Endothelial cell of umbilical vein (primary cell): ENCODE measurements at regions not wholly inside any gene's neighbourhood (a gene's known extent, or its start where the extent isn't known, plus 50 kb on each side); places are given as distances from the start of the nearest gene placed in this dataset.

Experiments
- BruUV-seq: library from RNA; stranded (reverse); fragments of 400-500 nt; replicated peaks from 2 replicates; lab custom pipeline; 2021; lab: Mats Ljungman, UMichigan
- CTCF ChIA-PET: fragments of 300-600, 350-600 bp; sonication (Branson Sonifier 250); formaldehyde crosslinking; loops from one replicate; lab custom pipeline; 2021; ENCODE audit warnings: antibody characterized with exemption, inconsistent platforms; lab: Charles Lee
- POLR2A ChIA-PET: fragments of 300-600, 350-600 bp; sonication (Branson Sonifier 250); formaldehyde crosslinking; loops from one replicate; lab custom pipeline; 2021; ENCODE audit warnings: antibody characterized with exemption, inconsistent platforms; lab: Charles Lee
- DNase-seq: peaks from one replicate; pipeline ENCODE4 v3.0.0-alpha.2; 2011; ENCODE audit warnings: low read depth, low spot score
- FAIRE-seq: peaks from 2 replicates; lab custom pipeline; 2011; peaks lifted over from hg19 to GRCh38; lab: Jason Lieb, UNC
- H2AFZ ChIP-seq: 2 replicates; pipeline ENCODE4 v1.6.0; 2012; ENCODE audit warnings: low read depth, low read length, control low read depth, inconsistent platforms
- H3K27ac ChIP-seq: 2 replicates; pipeline ENCODE4 v1.5.1; 2011; ENCODE audit warnings: low read depth, mild to moderate bottlenecking, control low read depth, low read length, moderate library complexity; ENCODE audit not compliant: insufficient read depth
- H3K27me3 ChIP-seq, 2 experiments: 2 replicates each; pipeline versions ENCODE4 v1.6.0 to v1.6.1; 2011; ENCODE audit warnings: low read length in 2 of 2, mixed read lengths in 1 of 2; ENCODE audit not compliant: control insufficient read depth in 2 of 2, insufficient read depth in 2 of 2
- H3K36me3 ChIP-seq, 2 experiments: 2 replicates in 1 of 2; 3 replicates in 1 of 2; pipeline ENCODE4 v1.5.1; 2011; ENCODE audit warnings: low read length in 2 of 2, mild to moderate bottlenecking in 1 of 2, moderate library complexity in 1 of 2; ENCODE audit not compliant: control insufficient read depth in 2 of 2, insufficient read depth in 2 of 2; ENCODE audit errors: extremely low read depth in 1 of 2
- H3K4me1 ChIP-seq: 3 replicates; pipeline ENCODE4 v1.5.1; 2011; ENCODE audit warnings: mild to moderate bottlenecking, low read length; ENCODE audit not compliant: control insufficient read depth, insufficient read depth; ENCODE audit errors: extremely low read depth
- H3K4me2 ChIP-seq: 2 replicates; pipeline ENCODE4 v1.6.1; 2011; ENCODE audit warnings: low read length, control low read depth, mixed read lengths; ENCODE audit not compliant: insufficient read depth
- H3K4me3 ChIP-seq, 3 experiments: fragments of 200-600 bp in 1 of 3; sonication (generic), shearing (Covaris generic) in 1 of 3; replicated peaks in 1 of 3; 2 replicates each; pipeline ENCODE4 v1.5.1; 2011 to 2016; ENCODE audit warnings: control low read depth in 3 of 3, low read length in 3 of 3, mild to moderate bottlenecking in 2 of 3, inconsistent platforms in 1 of 3, low read depth in 1 of 3, moderate library complexity in 1 of 3; ENCODE audit not compliant: insufficient read depth in 1 of 3
- H3K79me2 ChIP-seq: 2 replicates; pipeline ENCODE4 v1.6.0; 2012; ENCODE audit warnings: low read length, inconsistent platforms; ENCODE audit not compliant: control insufficient read depth, insufficient read depth
- H3K9ac ChIP-seq: replicated peaks from 2 replicates; pipeline ENCODE3; 2011; ENCODE audit warnings: low read length, control low read depth; ENCODE audit not compliant: insufficient read depth; ENCODE audit errors: extremely low read depth
- H3K9me1 ChIP-seq: replicated peaks from 3 replicates; pipeline ENCODE4 v1.6.0; 2011; ENCODE audit warnings: mild to moderate bottlenecking, low read length; ENCODE audit not compliant: control insufficient read depth, insufficient read depth; ENCODE audit errors: extremely low read depth
- H3K9me3 ChIP-seq: replicated peaks from 2 replicates; pipeline ENCODE4 v1.5.1; 2012; ENCODE audit warnings: low read length, inconsistent platforms; ENCODE audit not compliant: control insufficient read depth, insufficient read depth
- H4K20me1 ChIP-seq: replicated peaks from 2 replicates; pipeline ENCODE3; 2011; ENCODE audit warnings: mild to moderate bottlenecking, low read length; ENCODE audit not compliant: control insufficient read depth, insufficient read depth; ENCODE audit errors: extremely low read depth
- EZH2 ChIP-seq: IDR thresholded peaks from 2 replicates; pipeline ENCODE4 v1.6.1; 2012; ENCODE audit warnings: borderline replicate concordance, low read depth, mild to moderate bottlenecking, moderate library complexity, low read length, inconsistent platforms; ENCODE audit not compliant: severe bottlenecking
- FOS ChIP-seq: IDR thresholded peaks from 2 replicates; pipeline ENCODE4 v1.6.1; 2011; ENCODE audit warnings: mild to moderate bottlenecking, low read length, moderate library complexity, borderline replicate concordance; ENCODE audit not compliant: insufficient read depth
- GATA2 ChIP-seq: IDR thresholded peaks from 2 replicates; pipeline ENCODE4 v1.7.0; 2011; ENCODE audit warnings: low read depth, mild to moderate bottlenecking, moderate library complexity, mixed read lengths, low read length; ENCODE audit not compliant: insufficient read length, insufficient read depth
- JUN ChIP-seq: IDR thresholded peaks from 2 replicates; pipeline ENCODE4 v1.6.1; 2011; ENCODE audit warnings: borderline replicate concordance, low read depth; ENCODE audit not compliant: insufficient read length, insufficient read depth
- MYC ChIP-seq: IDR thresholded peaks from one replicate; pipeline ENCODE4 v1.6.1; 2011; ENCODE audit warnings: mild to moderate bottlenecking, low read depth, low read length
- POLR2A ChIP-seq: IDR thresholded peaks from 2 replicates; pipeline ENCODE4 v1.6.1; 2012; ENCODE audit warnings: low read depth, mild to moderate bottlenecking, control low read depth, low read length
- POLR2AphosphoS5 ChIP-seq: IDR thresholded peaks from 2 replicates; pipeline ENCODE4 v1.6.1; 2012; ENCODE audit warnings: low read depth, mild to moderate bottlenecking, control low read depth, low read length, moderate library complexity; ENCODE audit not compliant: insufficient read depth
- dilution Hi-C: fragments of 300-500 bp; cut with MboI; formaldehyde crosslinking; loops from one replicate; pipeline ENCODE4 v1.15.0; 2019; ENCODE audit warnings: low sequenced_read_pairs; ENCODE audit not compliant: extremely low pct_ligation_motif_present
- intact Hi-C: fragments of 100-400 bp; cut with micrococcal nuclease; formaldehyde crosslinking; loops from one replicate; pipeline ENCODE4 v1.10.0; 2022
- TF ChIP-seq, protein P1 (sequence below), 2 donors: IDR thresholded peaks; 1 replicate in 1 of 2; 2 replicates in 1 of 2; pipeline ENCODE4 v1.5.1; 2011; ENCODE audit warnings: low read length in 2 of 2, mild to moderate bottlenecking in 2 of 2, moderate library complexity in 2 of 2, control low read depth in 1 of 2, inconsistent platforms in 1 of 2, low read depth in 1 of 2; ENCODE audit not compliant: insufficient read depth in 1 of 2; ENCODE audit errors: extremely low read depth in 1 of 2
- TF ChIP-seq, protein P2 (sequence below): IDR thresholded peaks from 2 replicates; pipeline ENCODE4 v1.6.1; 2011; ENCODE audit not compliant: insufficient read depth, insufficient read length

DNA sequence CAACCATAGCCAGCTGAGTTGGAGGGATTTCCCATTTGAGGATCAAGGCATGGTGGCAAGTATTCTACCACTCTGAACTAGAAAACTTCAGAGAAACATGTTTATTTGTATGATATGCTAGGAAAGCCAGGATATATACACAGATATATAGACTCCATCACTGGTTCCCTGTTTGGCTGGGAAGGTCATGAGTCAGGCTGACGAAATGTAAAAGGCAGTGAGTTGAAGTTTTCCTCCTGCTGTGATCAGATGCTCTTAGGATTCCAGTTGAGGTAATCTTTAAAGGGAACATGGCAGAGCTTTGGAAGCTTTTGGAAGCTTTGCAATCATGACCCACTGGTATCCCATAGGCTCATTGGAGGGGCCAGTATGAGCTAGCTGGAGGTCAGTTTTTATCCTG lies 1369.1 kb downstream of the EPHA7 start:
- TF ChIP-seq JUN, result no peak
- TF ChIP-seq FOS, result no peak
- TF ChIP-seq POLR2A, result no peak
- TF ChIP-seq GATA2, result no peak
- TF ChIP-seq, protein P1, sequence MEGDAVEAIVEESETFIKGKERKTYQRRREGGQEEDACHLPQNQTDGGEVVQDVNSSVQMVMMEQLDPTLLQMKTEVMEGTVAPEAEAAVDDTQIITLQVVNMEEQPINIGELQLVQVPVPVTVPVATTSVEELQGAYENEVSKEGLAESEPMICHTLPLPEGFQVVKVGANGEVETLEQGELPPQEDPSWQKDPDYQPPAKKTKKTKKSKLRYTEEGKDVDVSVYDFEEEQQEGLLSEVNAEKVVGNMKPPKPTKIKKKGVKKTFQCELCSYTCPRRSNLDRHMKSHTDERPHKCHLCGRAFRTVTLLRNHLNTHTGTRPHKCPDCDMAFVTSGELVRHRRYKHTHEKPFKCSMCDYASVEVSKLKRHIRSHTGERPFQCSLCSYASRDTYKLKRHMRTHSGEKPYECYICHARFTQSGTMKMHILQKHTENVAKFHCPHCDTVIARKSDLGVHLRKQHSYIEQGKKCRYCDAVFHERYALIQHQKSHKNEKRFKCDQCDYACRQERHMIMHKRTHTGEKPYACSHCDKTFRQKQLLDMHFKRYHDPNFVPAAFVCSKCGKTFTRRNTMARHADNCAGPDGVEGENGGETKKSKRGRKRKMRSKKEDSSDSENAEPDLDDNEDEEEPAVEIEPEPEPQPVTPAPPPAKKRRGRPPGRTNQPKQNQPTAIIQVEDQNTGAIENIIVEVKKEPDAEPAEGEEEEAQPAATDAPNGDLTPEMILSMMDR (IDR thresholded peaks at IDR 0.05; ENCODE audit: extremely low read depth in 1 of 2, insufficient read depth in 1 of 2, low read depth in 1 of 2, low read length in 2 of 2), result no peak
- TF ChIP-seq POLR2AphosphoS5, result no peak
- TF ChIP-seq, protein P2, sequence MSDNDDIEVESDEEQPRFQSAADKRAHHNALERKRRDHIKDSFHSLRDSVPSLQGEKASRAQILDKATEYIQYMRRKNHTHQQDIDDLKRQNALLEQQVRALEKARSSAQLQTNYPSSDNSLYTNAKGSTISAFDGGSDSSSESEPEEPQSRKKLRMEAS, result no peak
- TF ChIP-seq EZH2, result no peak
- TF ChIP-seq MYC, result no peak
- H3K9me3 ChIP-seq, result no peaks in the 10 kb centered on the region
- H4K20me1 ChIP-seq, result no peaks in the 10 kb centered on the region
- no peaks in the 10 kb centered on the region for H3K27me3 ChIP-seq
- no TSS peak for BruUV-seq
- H3K27ac ChIP-seq, result no peak overlapping the region
- no peaks in the 10 kb centered on the region for H3K79me2 ChIP-seq
- intact Hi-C loops (no loop called here), dilution Hi-C loops (no loop called here)
- no peak overlapping the region for H3K9ac ChIP-seq
- H3K9me1 ChIP-seq, result no peaks in the 10 kb centered on the region
- ChIA-PET POLR2A (no interaction called here), CTCF (no interaction called here)
- no peak for DNase-seq
- no peak for FAIRE-seq
- H3K4me1 ChIP-seq, result no peaks in the 10 kb centered on the region
- no peaks in the 10 kb centered on the region for H3K36me3 ChIP-seq
- no peak overlapping the region for H2AFZ ChIP-seq
- no peak overlapping the region for H3K4me3 ChIP-seq
- H3K4me2 ChIP-seq, result no peak overlapping the region
